ENCODE measurements at regions not wholly inside any gene's neighbourhood (a gene's known extent, or its start where the extent isn't known, plus 50 kb on each side); places are given as distances from the start of the nearest gene placed in this dataset.

- no peak for TF ChIP-seq CTCF (conservative IDR thresholded peaks at IDR 0.05; ENCODE audit: low read depth, low read length)
- TF ChIP-seq SMC3 (IDR thresholded peaks at IDR 0.05; ENCODE audit: low read depth, low read length) = no peak
- no peak for TF ChIP-seq RFX5 (IDR thresholded peaks at IDR 0.05; ENCODE audit: low read depth, low read length)
- no peak for TF ChIP-seq RAD21 (IDR thresholded peaks at IDR 0.05; ENCODE audit: low read length)
- no peak for TF ChIP-seq BHLHE40 (IDR thresholded peaks at IDR 0.05; ENCODE audit: low read depth, low read length)
- TF ChIP-seq POLR2A (IDR thresholded peaks at IDR 0.05; ENCODE audit: low read depth, low read length) = no peak
- TF ChIP-seq FOS (IDR thresholded peaks at IDR 0.05; ENCODE audit: low read depth, low read length) = no peak
Observed at GRCh38 chr6:50455029-50455428, 258.3 kb upstream of the TFAP2D start.
